GM12874 (cell line): ENCODE measurements at regions not wholly inside any gene's neighbourhood (a gene's known extent, or its start where the extent isn't known, plus 50 kb on each side); places are given as distances from the start of the nearest gene placed in this dataset.

Source experiments
- TF ChIP-seq, protein P1 (sequence below): IDR thresholded peaks from 2 replicates; pipeline ENCODE4 v1.5.1; 2011; ENCODE audit warnings: low read depth, mild to moderate bottlenecking, control low read depth, low read length, moderate library complexity; ENCODE audit not compliant: insufficient read depth

DNA sequence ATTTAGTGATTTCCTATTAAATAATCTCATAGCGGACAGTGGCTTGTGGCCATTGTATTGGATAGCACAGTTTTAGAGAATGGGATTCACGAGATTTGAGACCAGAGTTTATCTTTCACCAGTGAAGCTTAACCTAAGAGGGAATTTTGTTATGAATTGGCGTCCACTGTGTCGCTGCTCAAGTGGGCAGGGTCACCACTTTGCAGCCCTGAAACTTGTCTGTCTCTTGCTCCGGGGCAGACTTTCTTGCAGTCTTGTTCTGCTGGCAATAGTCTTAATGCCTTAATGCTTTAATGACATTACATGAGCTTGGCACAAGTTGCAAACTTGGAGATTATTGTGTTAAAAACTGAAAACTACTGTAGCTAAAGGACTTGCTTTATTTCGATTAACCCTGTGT is 72.8 kb upstream of the PPM1H start:
- TF ChIP-seq, protein P1, sequence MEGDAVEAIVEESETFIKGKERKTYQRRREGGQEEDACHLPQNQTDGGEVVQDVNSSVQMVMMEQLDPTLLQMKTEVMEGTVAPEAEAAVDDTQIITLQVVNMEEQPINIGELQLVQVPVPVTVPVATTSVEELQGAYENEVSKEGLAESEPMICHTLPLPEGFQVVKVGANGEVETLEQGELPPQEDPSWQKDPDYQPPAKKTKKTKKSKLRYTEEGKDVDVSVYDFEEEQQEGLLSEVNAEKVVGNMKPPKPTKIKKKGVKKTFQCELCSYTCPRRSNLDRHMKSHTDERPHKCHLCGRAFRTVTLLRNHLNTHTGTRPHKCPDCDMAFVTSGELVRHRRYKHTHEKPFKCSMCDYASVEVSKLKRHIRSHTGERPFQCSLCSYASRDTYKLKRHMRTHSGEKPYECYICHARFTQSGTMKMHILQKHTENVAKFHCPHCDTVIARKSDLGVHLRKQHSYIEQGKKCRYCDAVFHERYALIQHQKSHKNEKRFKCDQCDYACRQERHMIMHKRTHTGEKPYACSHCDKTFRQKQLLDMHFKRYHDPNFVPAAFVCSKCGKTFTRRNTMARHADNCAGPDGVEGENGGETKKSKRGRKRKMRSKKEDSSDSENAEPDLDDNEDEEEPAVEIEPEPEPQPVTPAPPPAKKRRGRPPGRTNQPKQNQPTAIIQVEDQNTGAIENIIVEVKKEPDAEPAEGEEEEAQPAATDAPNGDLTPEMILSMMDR: no peak

DNA sequence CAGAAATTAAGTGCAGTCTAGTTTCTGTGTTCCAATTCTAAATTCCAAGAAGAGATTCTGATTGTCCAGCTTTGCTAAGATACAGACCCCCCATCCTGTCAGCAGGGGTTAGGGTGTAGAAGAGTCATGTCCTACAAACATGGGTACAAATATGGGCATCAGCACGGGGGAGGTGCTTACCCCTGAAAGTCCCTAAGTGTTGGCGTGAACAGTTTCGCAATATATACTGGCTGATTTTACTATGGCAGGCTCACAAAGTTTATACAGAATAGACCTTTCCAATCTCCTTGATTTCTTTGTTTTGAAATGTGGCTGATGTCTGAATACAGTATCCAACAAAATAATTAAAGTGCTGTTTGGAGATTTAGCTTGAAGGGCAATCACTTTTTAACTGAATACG is 71.6 kb upstream of the PPM1H start:
- TF ChIP-seq, protein P1: no peak

DNA sequence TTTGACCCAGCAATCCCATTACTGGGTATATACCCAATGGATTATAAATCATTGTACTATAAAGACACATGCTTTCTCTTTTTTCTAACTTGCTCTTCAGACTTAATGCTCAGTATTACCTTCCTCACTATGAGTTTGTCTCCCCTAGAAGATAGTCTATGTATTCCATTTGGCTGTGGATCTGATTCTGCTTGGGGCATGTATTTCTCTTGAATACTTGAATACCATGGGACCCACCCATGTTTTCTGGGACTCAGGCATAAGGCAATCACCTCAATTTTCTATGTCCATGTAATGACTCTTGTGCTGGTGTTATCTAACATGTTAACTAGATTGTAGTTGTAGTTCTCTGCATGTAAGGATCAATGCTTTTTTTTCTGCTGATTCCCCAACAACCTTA is 70.4 kb upstream of the PPM1H start:
- TF ChIP-seq, protein P1: no peak

DNA sequence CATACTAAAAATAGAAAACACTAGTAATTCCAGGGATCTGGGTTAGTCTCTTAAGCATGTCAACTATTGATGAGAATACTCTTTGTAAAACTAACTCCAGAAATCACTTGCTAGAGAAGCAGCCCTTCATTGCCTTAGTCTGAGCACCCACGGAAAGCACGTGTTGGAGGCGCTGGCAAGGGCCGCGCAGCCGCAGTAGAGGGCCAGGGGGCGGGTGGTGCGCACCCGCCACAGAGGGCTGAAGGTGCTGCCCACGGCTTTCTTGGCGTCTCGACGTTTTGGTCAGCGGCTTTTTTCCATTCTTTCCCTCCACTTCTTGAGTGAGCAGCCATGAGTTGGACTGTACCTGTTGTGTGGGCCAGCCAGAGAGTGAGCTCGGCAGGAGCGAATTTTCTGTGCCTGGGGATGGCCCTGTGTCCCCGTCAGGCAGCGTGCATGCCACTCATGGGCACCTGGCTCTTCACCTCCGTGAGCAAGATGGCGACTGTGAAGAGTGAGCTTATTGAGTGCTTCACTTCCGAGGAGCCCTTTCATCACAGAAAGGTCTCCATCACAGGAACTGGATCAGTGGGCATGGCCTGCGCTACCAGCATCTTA is 68.4 kb upstream of the PPM1H start:
- TF ChIP-seq, protein P1: no peak

DNA sequence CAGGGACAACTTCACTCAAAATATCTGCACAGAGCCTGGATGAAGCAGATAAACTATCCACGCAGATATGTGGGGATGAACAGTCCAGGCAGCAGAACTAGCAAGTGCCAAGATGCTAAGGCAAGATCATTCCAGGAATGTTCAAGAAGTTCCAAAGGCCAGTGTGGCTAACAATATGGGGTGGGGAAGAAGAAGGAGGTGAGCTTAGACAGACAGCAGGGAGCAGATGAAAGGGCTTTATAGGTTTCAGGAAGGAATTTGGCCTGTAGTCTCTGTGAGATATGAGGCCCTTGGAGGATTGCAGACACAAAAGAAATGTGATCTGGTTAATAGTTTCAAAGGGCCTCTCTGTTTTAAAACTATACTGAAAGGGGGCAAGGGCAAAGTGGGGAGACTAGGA is 63.5 kb upstream of the PPM1H start:
- TF ChIP-seq, protein P1: no peak

DNA sequence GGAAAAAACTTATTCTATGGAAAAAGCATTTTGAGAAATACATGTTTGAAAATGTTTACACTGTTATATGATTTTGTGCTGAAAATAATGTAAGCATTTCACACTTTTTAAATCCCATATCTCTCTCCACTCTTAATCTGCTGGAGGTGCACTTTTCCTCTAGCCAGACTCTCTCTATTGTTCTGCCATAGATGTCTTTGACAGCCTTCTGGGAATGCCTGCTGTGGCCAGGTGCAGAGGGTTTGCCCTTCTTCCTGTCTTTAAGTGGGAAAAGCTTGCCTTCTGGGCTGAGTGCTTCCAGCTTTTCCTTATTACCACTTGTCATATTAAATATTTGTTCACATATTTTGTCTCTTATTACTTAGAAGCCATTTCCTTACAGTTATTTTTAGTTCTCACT is 60.1 kb upstream of the PPM1H start:
- TF ChIP-seq, protein P1: no peak

DNA sequence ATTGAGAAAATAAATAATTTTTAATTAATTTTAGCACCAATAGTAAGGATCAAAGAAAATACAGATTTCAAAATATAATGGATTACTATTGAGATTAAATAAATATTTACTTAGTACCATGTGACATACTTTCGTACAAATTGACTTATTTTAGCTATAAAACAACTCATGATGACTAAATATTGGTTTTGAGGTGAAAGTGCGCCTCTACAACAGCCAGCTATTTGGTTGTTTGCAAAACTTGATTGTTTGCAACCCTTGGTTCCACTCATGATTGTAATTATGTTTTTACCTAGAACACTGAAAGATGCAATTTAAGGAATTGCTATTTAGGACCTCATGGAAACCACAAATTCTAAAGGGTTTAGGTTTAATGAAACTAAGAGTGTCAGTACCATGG is 51.9 kb upstream of the PPM1H start:
- TF ChIP-seq, protein P1: no peak
